HS-27A (cell line): ENCODE measurements at regions not wholly inside any gene's neighbourhood (a gene's known extent, or its start where the extent isn't known, plus 50 kb on each side); places are given as distances from the start of the nearest gene placed in this dataset.
"Not testable (repeated sequence)": the region's sequence is repeated elsewhere in the genome, so short reads cannot be mapped to it uniquely, and the experiment has no call there.

Source experiments
- DNase-seq: peaks from one replicate; pipeline ENCODE4 v3.0.0-alpha.2; 2012; ENCODE audit warnings: low read depth, missing footprints

GRCh38 chr10:62996925-62997324 lies 136.2 kb upstream of the NRBF2 start:
- no peak for DNase-seq

- DNase-seq: no peak
Measured at GRCh38 chr10:62996516-62996915, 136.6 kb upstream of the NRBF2 start.

- DNase-seq: no peak
Measured at GRCh38 chr10:62993121-62993520, 140.0 kb upstream of the NRBF2 start.

GRCh38 chr10:62992145-62992721 lies 140.9 kb upstream of the NRBF2 start:
- no peak for DNase-seq

GRCh38 chr10:62990126-62990525 lies 143.0 kb upstream of the NRBF2 start:
- no peak for DNase-seq

GRCh38 chr10:62985807-62986600 lies 147.1 kb upstream of the NRBF2 start:
- DNase-seq: no peak

GRCh38 chr10:62981096-62981495 lies 152.0 kb upstream of the NRBF2 start:
- DNase-seq: no peak

GRCh38 chr10:62980687-62981086 lies 152.4 kb upstream of the NRBF2 start:
- DNase-seq: no peak

- no peak for DNase-seq
Measured at GRCh38 chr10:62979921-62980320, 153.2 kb upstream of the NRBF2 start.

- no peak for DNase-seq
Measured at GRCh38 chr10:62978482-62978881, 154.6 kb upstream of the NRBF2 start.

GRCh38 chr10:62974795-62975194 lies 158.3 kb upstream of the NRBF2 start:
- not testable (repeated sequence) for DNase-seq

GRCh38 chr10:62972103-62972502 lies 155.9 kb upstream of the EGR2 start:
- no peak for DNase-seq

GRCh38 chr10:62964026-62964425 lies 147.9 kb upstream of the EGR2 start:
- no peak for DNase-seq

- DNase-seq: no peak
Measured at GRCh38 chr10:62961951-62962523, 145.9 kb upstream of the EGR2 start.

- peak; percentile 53 for DNase-seq
Measured at GRCh38 chr10:62960416-62960815, 144.2 kb upstream of the EGR2 start.

GRCh38 chr10:62959553-62959952 lies 143.4 kb upstream of the EGR2 start:
- peak; percentile 29 for DNase-seq

- DNase-seq: no peak
Measured at GRCh38 chr10:62958980-62959379, 142.8 kb upstream of the EGR2 start.

GRCh38 chr10:62946278-62946677 lies 130.1 kb upstream of the EGR2 start:
- DNase-seq: no peak

GRCh38 chr10:62939698-62940097 lies 123.5 kb upstream of the EGR2 start:
- no peak for DNase-seq

- no peak for DNase-seq
Measured at GRCh38 chr10:62938672-62939071, 122.5 kb upstream of the EGR2 start.

- DNase-seq: no peak
Measured at GRCh38 chr10:62937674-62938073, 121.5 kb upstream of the EGR2 start.

GRCh38 chr10:62935022-62935421 lies 118.9 kb upstream of the EGR2 start:
- DNase-seq: no peak

GRCh38 chr10:62934258-62934657 lies 118.1 kb upstream of the EGR2 start:
- no peak for DNase-seq
